Ovary (tissue), 7 donors: ENCODE measurements at regions not wholly inside any gene's neighbourhood (a gene's known extent, or its start where the extent isn't known, plus 50 kb on each side); places are given as distances from the start of the nearest gene placed in this dataset.

Experiments used
- DNase-seq, 5 donors: peaks; one replicate each; pipeline ENCODE4 v3.0.0-alpha.2; 2019 to 2020
- H3K27ac ChIP-seq, 2 donors: fragments of 200-600 bp; one replicate each; pipeline versions ENCODE4 v1.5.1 to v1.8.0; 2019 to 2022
- H3K27me3 ChIP-seq: fragments of 200-600 bp; one replicate; pipeline ENCODE4 v1.8.0; 2022
- H3K36me3 ChIP-seq: fragments of 200-600 bp; sonication (generic); one replicate; pipeline ENCODE4 v1.5.1; 2019
- H3K4me1 ChIP-seq: one replicate; pipeline ENCODE4 v1.8.1; 2013; ENCODE audit warnings: mild to moderate bottlenecking, moderate library complexity; ENCODE audit not compliant: insufficient read depth
- H3K4me3 ChIP-seq: fragments of 200-600 bp; sonication (generic); one replicate; pipeline ENCODE4 v1.5.1; 2017
- H3K9me3 ChIP-seq, 2 donors: fragments of 200-600 bp in 1 of 2; sonication (generic) in 1 of 2; one replicate each; pipeline versions ENCODE4 v1.5.1 to v1.8.1; 2013 to 2019; ENCODE audit warnings: mild to moderate bottlenecking in 1 of 2, moderate library complexity in 1 of 2
- CTCF ChIP-seq, 3 donors: fragments of 450-650 bp in 2 of 3; fragments of 200-600 bp in 1 of 3; IDR thresholded peaks; one replicate each; pipeline versions ENCODE4 v1.5.1 to v1.8.0; 2016 to 2022; ENCODE audit warnings: antibody characterized with exemption in 3 of 3, mild to moderate bottlenecking in 1 of 3
- EP300 ChIP-seq: sonication (generic); formaldehyde crosslinking; IDR thresholded peaks from one replicate; pipeline ENCODE4 v1.6.1; 2017; ENCODE audit warnings: antibody characterized with exemption
- POLR2A ChIP-seq: fragments of 450-650 bp; IDR thresholded peaks from one replicate; pipeline ENCODE4 v1.6.1; 2017; ENCODE audit warnings: antibody characterized with exemption, mild to moderate bottlenecking, moderate library complexity
- WGBS, 3 donors: extraction: QIAGEN DNeasy Blood & Tissue Kit in 1 of 3; methylation state at CpG; one replicate each; pipeline versions ENCODE4 v1.1.5 to v1.1.7; 2013 to 2017; 5-methylcytosine and 5-hydroxymethylcytosine counted together
- intact Hi-C, 4 donors: fragments of 100-400 bp; cut with DNase I; formaldehyde crosslinking; loops; one replicate each; pipeline versions ENCODE4 v1.11.0 to v1.15.1; 2022 to 2023
- donor health status: DM: no; HTN: no; CAD: no; lungs with moderate emphysema.
- donor health status: DM: no; HTN: no; CAD: no.
- donor health status: Bipolar disorder and iron deficiency.
- donor health status: DM: no; HTN: no; CAD: no.
- donor health status: DM: yes; HTN: yes; CAD: no.

GRCh38 chr12:22796941-22797630 lies 172.1 kb downstream of the ETNK1 start:
- 53 to 67% (median 65%) methylated on average over 4 of the region's 4 CpGs for whole genome bisulfite sequencing, 3 donors
- Histone ChIP-seq H3K9me3 (no peaks in the 10 kb centered on the region), H3K27me3 (no peaks in the 10 kb centered on the region), H3K27ac (no peak overlapping the region), H3K36me3 (no peaks in the 10 kb centered on the region), H3K4me1 (no peaks in the 10 kb centered on the region), H3K4me3 (no peak overlapping the region)
- TF ChIP-seq CTCF (IDR thresholded peaks at IDR 0.05) (no peak), POLR2A (no peak), EP300 (no peak)
- DNase-seq = no peak
- intact Hi-C loops = no loop called here

- Histone ChIP-seq H3K27me3 (no peaks in the 10 kb centered on the region), H3K9me3 (no peaks in the 10 kb centered on the region), H3K36me3 (no peaks in the 10 kb centered on the region), H3K4me1 (no peaks in the 10 kb centered on the region), H3K4me3 (no peak overlapping the region), H3K27ac (no peak overlapping the region)
- no peak for DNase-seq
- 16 to 20% (median 19%) methylated on average over 2 of the region's 2 CpGs for WGBS, 3 donors
- intact Hi-C loops = no loop called here
- TF ChIP-seq POLR2A = no peak
- TF ChIP-seq EP300 = no peak
- no peak for TF ChIP-seq CTCF (IDR thresholded peaks at IDR 0.05)
These were observed 172.7 kb downstream of the ETNK1 start for GRCh38 chr12:22797701-22798100.

- no peaks in the 10 kb centered on the region for H3K27me3 ChIP-seq
- no peak for DNase-seq
- no peaks in the 10 kb centered on the region for H3K9me3 ChIP-seq
- no peaks in the 10 kb centered on the region for H3K4me1 ChIP-seq
- no peak overlapping the region for H3K4me3 ChIP-seq
- H3K36me3 ChIP-seq = no peaks in the 10 kb centered on the region
- WGBS, 3 donors = 81 to 89% (median 86%) methylated on average over 3 of the region's 3 CpGs
- intact Hi-C loops = no loop called here
- TF ChIP-seq EP300 (no peak), CTCF (IDR thresholded peaks at IDR 0.05) (no peak), POLR2A (no peak)
- no peak overlapping the region for H3K27ac ChIP-seq
These were observed 173.1 kb downstream of the ETNK1 start for GRCh38 chr12:22798116-22798515.

- intact Hi-C loops = no loop called here
- no peaks in the 10 kb centered on the region for H3K27me3 ChIP-seq
- H3K9me3 ChIP-seq = no peaks in the 10 kb centered on the region
- DNase-seq = no peak
- H3K4me3 ChIP-seq = no peak overlapping the region
- TF ChIP-seq CTCF (IDR thresholded peaks at IDR 0.05) = no peak
- no peak for TF ChIP-seq POLR2A
- TF ChIP-seq EP300 = no peak
- H3K36me3 ChIP-seq = no peaks in the 10 kb centered on the region
- H3K4me1 ChIP-seq = no peaks in the 10 kb centered on the region
- 82 to 87% (median 87%) methylated on average over 2 of the region's 2 CpGs for WGBS, 3 donors
- H3K27ac ChIP-seq = no peak overlapping the region
These were observed 174.5 kb downstream of the ETNK1 start for GRCh38 chr12:22799503-22799902.
